ENCODE measurements at regions not wholly inside any gene's neighbourhood (a gene's known extent, or its start where the extent isn't known, plus 50 kb on each side); places are given as distances from the start of the nearest gene placed in this dataset.

GRCh38 chr15:91480426-91480825 lies 373.1 kb upstream of the SLCO3A1 start (continued):
- TF ChIP-seq RFX5 (IDR thresholded peaks at IDR 0.05; ENCODE audit: low read length) (no peak), TEAD4 (IDR thresholded peaks at IDR 0.05; ENCODE audit: borderline replicate concordance, insufficient read depth) (no peak)

- CTCF ChIA-PET, result no interaction called here
- Histone ChIP-seq H3K36me3 (replicated peaks in 1 of 2; ENCODE audit: control insufficient read depth in 1 of 2, insufficient read depth in 2 of 2, low read length in 1 of 2) (no peaks in the 10 kb centered on the region), H3K4me2 (no peak overlapping the region), H3K27me3 (ENCODE audit: insufficient read depth) (no peaks in the 10 kb centered on the region), H3K4me1 (ENCODE audit: control insufficient read depth in 1 of 2, insufficient read depth in 2 of 2, low read depth in 1 of 2, low read length in 1 of 2) (no peaks in the 10 kb centered on the region; a peak in 1 of 4 replicates), H3K79me2 (ENCODE audit: insufficient read depth) (no peaks in the 10 kb centered on the region), H3K27ac (ENCODE audit: low read depth in 2 of 2, low read length in 1 of 2) (no peak overlapping the region), H3F3A (replicated peaks; ENCODE audit: insufficient read depth) (no peaks in the 10 kb centered on the region), H4K20me1 (ENCODE audit: insufficient read depth) (no peaks in the 10 kb centered on the region), H3K9me2 (no peaks in the 10 kb centered on the region), H3K4me3 (ENCODE audit: low read depth in 2 of 2, low read length in 1 of 2) (no peak overlapping the region), H2AFZ (ENCODE audit: low read depth) (no peak overlapping the region), H3K9ac (no peak overlapping the region), H3K9me3 (no peaks in the 10 kb centered on the region)
- DNase-seq, result no peak
- no peak for TF ChIP-seq NFIC (IDR thresholded peaks at IDR 0.05; ENCODE audit: borderline replicate concordance)
- TF ChIP-seq GABPA (IDR thresholded peaks at IDR 0.05; ENCODE audit: low read depth), result no peak
- TF ChIP-seq NRF1 (IDR thresholded peaks at IDR 0.05; ENCODE audit: low read depth, low read length), result no peak
- POLR2A ChIA-PET, result no interaction called here
- WGBS (ENCODE audit: low lambda C conversion rate), result 57% methylated on average over 1 of the region's 1 CpG
Measured at GRCh38 chr15:91482799-91483198, 370.7 kb upstream of the SLCO3A1 start.

GRCh38 chr15:91484141-91484540 lies 369.4 kb upstream of the SLCO3A1 start:
- H3F3A ChIP-seq (replicated peaks; ENCODE audit: insufficient read depth), result no peaks in the 10 kb centered on the region
- CTCF ChIA-PET, result no interaction called here
- POLR2A ChIA-PET, result no interaction called here
- H3K9me2 ChIP-seq, result no peaks in the 10 kb centered on the region
- no peak overlapping the region for H3K9ac ChIP-seq
- no peak overlapping the region for H3K4me3 ChIP-seq (ENCODE audit: low read depth in 2 of 2, low read length in 1 of 2)
- H2AFZ ChIP-seq (ENCODE audit: low read depth), result no peak overlapping the region
- H3K4me2 ChIP-seq, result no peak overlapping the region
- H4K20me1 ChIP-seq (ENCODE audit: insufficient read depth), result no peaks in the 10 kb centered on the region
- no peaks in the 10 kb centered on the region for H3K36me3 ChIP-seq (replicated peaks in 1 of 2; ENCODE audit: control insufficient read depth in 1 of 2, insufficient read depth in 2 of 2, low read length in 1 of 2)
- no peaks in the 10 kb centered on the region for H3K9me3 ChIP-seq
- no peaks in the 10 kb centered on the region for H3K79me2 ChIP-seq (ENCODE audit: insufficient read depth)
- no peak overlapping the region for H3K27ac ChIP-seq (ENCODE audit: low read depth in 2 of 2, low read length in 1 of 2)
- H3K27me3 ChIP-seq (ENCODE audit: insufficient read depth), result no peaks in the 10 kb centered on the region
- WGBS (ENCODE audit: low lambda C conversion rate), result 47% methylated on average over 1 of the region's 1 CpG
- TF ChIP-seq EZH2phosphoT487 (IDR thresholded peaks at IDR 0.05; ENCODE audit: borderline replicate concordance, low read depth) (no peak), GABPA (IDR thresholded peaks at IDR 0.05; ENCODE audit: low read depth) (no peak), RXRA (IDR thresholded peaks at IDR 0.05; ENCODE audit: borderline replicate concordance, low read depth) (no peak), YY1 (IDR thresholded peaks at IDR 0.05; ENCODE audit: low read depth) (no peak), ZBTB33 (IDR thresholded peaks at IDR 0.05; ENCODE audit: borderline replicate concordance, low read depth) (no peak), REST (IDR thresholded peaks at IDR 0.05; ENCODE audit: low read depth, low read length) (no peak), USF2 (IDR thresholded peaks at IDR 0.05; ENCODE audit: borderline replicate concordance, low read depth, low read length) (no peak), TEAD4 (IDR thresholded peaks at IDR 0.05; ENCODE audit: borderline replicate concordance, insufficient read depth) (no peak), TCF12 (IDR thresholded peaks at IDR 0.05) (no peak), FOXM1 (IDR thresholded peaks at IDR 0.05; ENCODE audit: low read depth) (no peak), RFX5 (IDR thresholded peaks at IDR 0.05; ENCODE audit: low read length) (no peak), IRF3 (IDR thresholded peaks at IDR 0.05; ENCODE audit: low read depth, low read length) (no peak), RAD21 (IDR thresholded peaks at IDR 0.05; ENCODE audit: low read length) (no peak), FOXJ3 (CRISPR knock-in tag; IDR thresholded peaks at IDR 0.05) (no peak), ELF1 (IDR thresholded peaks at IDR 0.05) (no peak)
- no peaks in the 10 kb centered on the region; a peak in 1 of 4 replicates for H3K4me1 ChIP-seq (ENCODE audit: control insufficient read depth in 1 of 2, insufficient read depth in 2 of 2, low read depth in 1 of 2, low read length in 1 of 2)
- DNase-seq, result no peak
